Hepatocyte (in vitro differentiated cells): ENCODE measurements at regions not wholly inside any gene's neighbourhood (a gene's known extent, or its start where the extent isn't known, plus 50 kb on each side); places are given as distances from the start of the nearest gene placed in this dataset.

Source experiments
- DNase-seq: peaks from one replicate; pipeline ENCODE4 v3.0.0-alpha.2; 2016; ENCODE audit warnings: low spot score
- H2AFZ ChIP-seq: fragments of 200-600 bp; sonication (generic); 2 replicates; pipeline ENCODE4 v1.6.0; 2016; ENCODE audit warnings: antibody characterized with exemption, mild to moderate bottlenecking
- H3K27ac ChIP-seq: fragments of 200-600 bp; sonication (generic); 2 replicates; pipeline ENCODE4 v1.5.1; 2016; ENCODE audit warnings: mild to moderate bottlenecking
- H3K27me3 ChIP-seq: fragments of 200-600 bp; sonication (generic); 2 replicates; pipeline ENCODE4 v1.6.1; 2016
- H3K36me3 ChIP-seq: fragments of 200-600 bp; sonication (generic); replicated peaks from 2 replicates; pipeline ENCODE4 v1.5.1; 2016; ENCODE audit warnings: low read depth; ENCODE audit not compliant: insufficient read depth
- H3K4me1 ChIP-seq: fragments of 200-600 bp; sonication (generic); 2 replicates; pipeline ENCODE4 v1.5.1; 2016; ENCODE audit warnings: mild to moderate bottlenecking, moderate library complexity; ENCODE audit not compliant: insufficient read depth
- H3K4me2 ChIP-seq: fragments of 200-600 bp; sonication (generic); 2 replicates; pipeline ENCODE4 v1.6.0; 2016
- H3K4me3 ChIP-seq: fragments of 200-600 bp; sonication (generic); 2 replicates; pipeline ENCODE4 v1.5.1; 2016; ENCODE audit warnings: mild to moderate bottlenecking
- H3K79me2 ChIP-seq: fragments of 200-600 bp; sonication (generic); 2 replicates; pipeline ENCODE4 v1.6.0; 2017; ENCODE audit warnings: mild to moderate bottlenecking
- H3K9me2 ChIP-seq: fragments of 200-600 bp; sonication (generic); replicated peaks from 2 replicates; pipeline ENCODE4 v1.6.0; 2017; ENCODE audit warnings: mild to moderate bottlenecking; ENCODE audit not compliant: insufficient read depth
- H3K9me3 ChIP-seq: fragments of 200-600 bp; sonication (generic); 2 replicates; pipeline ENCODE4 v1.5.1; 2016; ENCODE audit warnings: low read depth, mild to moderate bottlenecking
- H4K20me1 ChIP-seq: fragments of 200-600 bp; sonication (generic); 2 replicates; pipeline ENCODE4 v1.6.0; 2016; ENCODE audit warnings: mild to moderate bottlenecking; ENCODE audit not compliant: insufficient read depth, poor library complexity, severe bottlenecking
- EZH2 ChIP-seq: fragments of 200-600 bp; sonication (generic); IDR thresholded peaks from 2 replicates; pipeline ENCODE4 v1.6.1; 2016; ENCODE audit warnings: antibody characterized with exemption, mild to moderate bottlenecking, borderline replicate concordance
- EZH2phosphoT487 ChIP-seq: fragments of 200-600 bp; sonication (generic); IDR thresholded peaks from one replicate; pipeline ENCODE4 v1.6.1; 2018; ENCODE audit warnings: antibody characterized with exemption, mild to moderate bottlenecking, low read depth, moderate library complexity; ENCODE audit not compliant: unreplicated experiment, severe bottlenecking
- WGBS: methylation state at CpG from one replicate; pipeline ENCODE4 v1.1.6; 2016; ENCODE audit warnings: low lambda C conversion rate; ENCODE audit errors: missing lambda C conversion rate; 5-methylcytosine and 5-hydroxymethylcytosine counted together
- TF ChIP-seq, protein P1 (sequence below): fragments of 200-600 bp; sonication (generic); IDR thresholded peaks from 2 replicates; pipeline ENCODE4 v1.5.1; 2016; ENCODE audit warnings: antibody characterized with exemption, mild to moderate bottlenecking; ENCODE audit not compliant: poor library complexity

DNA sequence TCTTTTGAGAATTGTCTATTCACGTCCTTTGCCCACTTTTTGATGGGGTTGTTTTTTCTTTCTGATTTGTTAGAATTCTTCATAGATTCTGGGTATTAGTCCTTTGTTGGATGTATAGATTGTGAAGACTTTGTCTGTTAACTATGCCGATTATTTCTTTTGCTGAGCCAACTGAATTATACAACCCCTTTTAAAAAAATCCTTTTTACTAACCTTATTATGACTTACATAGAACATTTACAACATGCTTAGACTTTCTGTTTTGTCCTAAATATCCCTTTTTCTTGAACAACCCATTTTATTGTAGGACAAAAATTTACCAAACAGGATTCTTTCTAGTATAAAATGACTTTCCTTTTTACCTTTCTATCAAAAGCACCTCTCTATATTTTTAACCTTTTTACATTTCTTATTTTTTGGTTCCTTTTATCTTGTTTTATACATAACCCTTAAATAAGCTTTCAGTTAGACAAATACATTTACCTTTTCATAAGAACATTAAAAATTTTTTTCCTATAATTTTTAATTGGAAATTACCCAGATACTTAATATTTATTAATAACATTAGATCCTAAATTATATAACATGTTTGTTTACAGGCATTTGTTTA lies 70.4 kb upstream of the TTLL7 start:
- Histone ChIP-seq H3K36me3 (no peaks in the 10 kb centered on the region), H3K79me2 (no peaks in the 10 kb centered on the region), H3K27me3 (no peaks in the 10 kb centered on the region), H2AFZ (no peak overlapping the region), H3K27ac (no peak overlapping the region), H3K4me3 (no peak overlapping the region), H3K4me2 (no peak overlapping the region), H3K9me3 (no peaks in the 10 kb centered on the region), H3K4me1 (no peaks in the 10 kb centered on the region), H4K20me1 (no peaks in the 10 kb centered on the region), H3K9me2 (no peaks in the 10 kb centered on the region)
- no peak for DNase-seq
- TF ChIP-seq EZH2 = no peak
- TF ChIP-seq, protein P1, sequence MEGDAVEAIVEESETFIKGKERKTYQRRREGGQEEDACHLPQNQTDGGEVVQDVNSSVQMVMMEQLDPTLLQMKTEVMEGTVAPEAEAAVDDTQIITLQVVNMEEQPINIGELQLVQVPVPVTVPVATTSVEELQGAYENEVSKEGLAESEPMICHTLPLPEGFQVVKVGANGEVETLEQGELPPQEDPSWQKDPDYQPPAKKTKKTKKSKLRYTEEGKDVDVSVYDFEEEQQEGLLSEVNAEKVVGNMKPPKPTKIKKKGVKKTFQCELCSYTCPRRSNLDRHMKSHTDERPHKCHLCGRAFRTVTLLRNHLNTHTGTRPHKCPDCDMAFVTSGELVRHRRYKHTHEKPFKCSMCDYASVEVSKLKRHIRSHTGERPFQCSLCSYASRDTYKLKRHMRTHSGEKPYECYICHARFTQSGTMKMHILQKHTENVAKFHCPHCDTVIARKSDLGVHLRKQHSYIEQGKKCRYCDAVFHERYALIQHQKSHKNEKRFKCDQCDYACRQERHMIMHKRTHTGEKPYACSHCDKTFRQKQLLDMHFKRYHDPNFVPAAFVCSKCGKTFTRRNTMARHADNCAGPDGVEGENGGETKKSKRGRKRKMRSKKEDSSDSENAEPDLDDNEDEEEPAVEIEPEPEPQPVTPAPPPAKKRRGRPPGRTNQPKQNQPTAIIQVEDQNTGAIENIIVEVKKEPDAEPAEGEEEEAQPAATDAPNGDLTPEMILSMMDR = no peak
- TF ChIP-seq EZH2phosphoT487 = no peak
- 85% methylated on average over 2 of the region's 2 CpGs for WGBS

DNA sequence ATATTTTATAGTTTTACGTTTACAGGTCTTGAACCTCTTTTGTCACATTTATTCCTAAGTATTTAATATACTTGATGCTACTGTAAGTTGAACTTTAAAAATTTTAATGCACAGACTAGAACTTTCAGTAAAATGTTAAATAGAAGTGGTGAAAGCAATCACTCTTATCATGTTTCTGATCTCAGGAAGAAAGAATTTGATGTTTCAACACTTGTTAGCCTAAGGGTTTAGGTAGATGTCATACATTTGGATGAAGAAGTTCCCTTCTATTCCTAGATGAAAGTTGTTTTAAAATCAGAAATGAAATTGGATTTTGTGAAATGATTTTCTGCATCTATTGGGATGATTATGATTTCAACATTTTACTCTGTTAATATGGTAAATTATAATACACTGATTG lies 63.6 kb upstream of the TTLL7 start:
- H3K9me2 ChIP-seq = no peaks in the 10 kb centered on the region
- H3K4me1 ChIP-seq = no peaks in the 10 kb centered on the region
- no peak for DNase-seq
- H3K79me2 ChIP-seq = no peaks in the 10 kb centered on the region
- no peaks in the 10 kb centered on the region for H3K9me3 ChIP-seq
- TF ChIP-seq, protein P1 = no peak
- TF ChIP-seq EZH2phosphoT487 = no peak
- no peak for TF ChIP-seq EZH2
- no peak overlapping the region for H2AFZ ChIP-seq
- 88% methylated on average over 1 of the region's 1 CpG for WGBS
- H3K4me2 ChIP-seq = no peak overlapping the region
- H3K36me3 ChIP-seq = no peaks in the 10 kb centered on the region
- no peaks in the 10 kb centered on the region for H3K27me3 ChIP-seq
- H3K27ac ChIP-seq = no peak overlapping the region
- H4K20me1 ChIP-seq = no peaks in the 10 kb centered on the region
- H3K4me3 ChIP-seq = no peak overlapping the region

DNA sequence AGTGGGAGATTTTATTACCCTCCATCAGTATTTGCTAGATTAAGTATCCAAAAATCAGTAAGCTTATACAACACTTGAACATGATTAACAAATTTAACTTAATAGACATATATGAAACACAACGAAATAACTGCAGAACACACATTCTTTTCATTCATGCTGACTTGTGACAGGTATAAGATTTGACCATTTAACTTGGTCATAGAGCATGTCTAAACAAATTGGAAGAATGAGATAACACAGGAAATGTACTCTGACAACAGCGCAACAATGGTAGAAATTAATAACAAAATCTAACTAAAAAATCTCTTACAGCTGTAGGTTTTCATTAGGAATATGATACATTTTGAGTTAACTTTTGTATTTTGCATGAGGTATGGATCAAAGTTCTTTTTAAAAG lies 62.4 kb upstream of the TTLL7 start:
- no peaks in the 10 kb centered on the region for H3K9me3 ChIP-seq
- 91% methylated on average over 2 of the region's 2 CpGs for WGBS
- no peaks in the 10 kb centered on the region for H3K4me1 ChIP-seq

More for the DNA sequence above, 62.4 kb upstream of the TTLL7 start:
- TF ChIP-seq, protein P1 = no peak
- no peak for TF ChIP-seq EZH2
- TF ChIP-seq EZH2phosphoT487 = no peak
- DNase-seq = no peak
- no peaks in the 10 kb centered on the region for H3K27me3 ChIP-seq
- no peak overlapping the region for H2AFZ ChIP-seq
- no peak overlapping the region for H3K4me3 ChIP-seq
- no peak overlapping the region for H3K27ac ChIP-seq
- no peak overlapping the region for H3K4me2 ChIP-seq
- no peaks in the 10 kb centered on the region for H4K20me1 ChIP-seq
- H3K9me2 ChIP-seq = no peaks in the 10 kb centered on the region
- H3K36me3 ChIP-seq = no peaks in the 10 kb centered on the region
- H3K79me2 ChIP-seq = no peaks in the 10 kb centered on the region
